Lung (tissue), 11 donors: ENCODE measurements at regions not wholly inside any gene's neighbourhood (a gene's known extent, or its start where the extent isn't known, plus 50 kb on each side); places are given as distances from the start of the nearest gene placed in this dataset.

ENCODE experiments used
- ATAC-seq: fragments of 200-7000 bp; cut with Tn5 transposase; one replicate; pipeline ENCODE4 v1.9.1; 2020; ENCODE audit warnings: moderate number of reproducible peaks; ENCODE audit not compliant: insufficient read depth, low FRiP score
- DNase-seq, 3 donors: peaks; one replicate each; pipeline ENCODE4 v3.0.0-alpha.2; 2013 to 2017
- H3K27ac ChIP-seq, 2 donors: one replicate each; pipeline ENCODE4 v1.5.1; 2013; ENCODE audit warnings: mild to moderate bottlenecking in 2 of 2, moderate library complexity in 2 of 2, control low read depth in 1 of 2, inconsistent platforms in 1 of 2, low read depth in 1 of 2, low read length in 1 of 2
- H3K27me3 ChIP-seq, 3 donors: one replicate each; pipeline ENCODE4 v1.5.1; 2013; ENCODE audit warnings: low read length in 2 of 3; ENCODE audit not compliant: control insufficient read depth in 3 of 3, insufficient read depth in 3 of 3
- H3K36me3 ChIP-seq, 4 donors: one replicate each; pipeline ENCODE4 v1.5.1; 2013; ENCODE audit warnings: low read length in 4 of 4, mild to moderate bottlenecking in 1 of 4, moderate library complexity in 1 of 4; ENCODE audit not compliant: control insufficient read depth in 4 of 4, insufficient read depth in 4 of 4
- H3K4me1 ChIP-seq, 5 donors: one replicate each; pipeline ENCODE4 v1.5.1; 2013; ENCODE audit warnings: low read length in 5 of 5, mild to moderate bottlenecking in 2 of 5, moderate library complexity in 1 of 5; ENCODE audit not compliant: control insufficient read depth in 5 of 5, insufficient read depth in 5 of 5
- H3K4me3 ChIP-seq: one replicate; pipeline ENCODE4 v1.5.1; 2013; ENCODE audit warnings: mild to moderate bottlenecking, control low read depth, moderate library complexity
- H3K9ac ChIP-seq, 2 donors: one replicate each; pipeline ENCODE4 v1.5.1; 2013; ENCODE audit warnings: low read length in 2 of 2, control low read depth in 1 of 2; ENCODE audit not compliant: insufficient read depth in 1 of 2
- H3K9me3 ChIP-seq, 4 donors: one replicate each; pipeline ENCODE4 v1.5.1; 2013; ENCODE audit warnings: low read length in 3 of 4, mild to moderate bottlenecking in 1 of 4, moderate library complexity in 1 of 4; ENCODE audit not compliant: control insufficient read depth in 4 of 4, insufficient read depth in 3 of 4
- WGBS, 2 donors: extraction: QIAGEN DNeasy Blood & Tissue Kit; methylation state at CpG; one replicate each; pipeline ENCODE4 v1.1.7; 2013; 5-methylcytosine and 5-hydroxymethylcytosine counted together
- TF ChIP-seq, protein P1 (sequence below): IDR thresholded peaks from 2 replicates; pipeline ENCODE4 v1.5.1; 2012; ENCODE audit warnings: mild to moderate bottlenecking; ENCODE audit errors: control extremely low read depth, extremely low read depth
- donor health status: control.
- donor health status: control.
- donor health status: Bipolar disorder and iron deficiency.
- donor health status: healthy.
- donor health status: DM: yes; HTN: yes; CAD: no.

DNA sequence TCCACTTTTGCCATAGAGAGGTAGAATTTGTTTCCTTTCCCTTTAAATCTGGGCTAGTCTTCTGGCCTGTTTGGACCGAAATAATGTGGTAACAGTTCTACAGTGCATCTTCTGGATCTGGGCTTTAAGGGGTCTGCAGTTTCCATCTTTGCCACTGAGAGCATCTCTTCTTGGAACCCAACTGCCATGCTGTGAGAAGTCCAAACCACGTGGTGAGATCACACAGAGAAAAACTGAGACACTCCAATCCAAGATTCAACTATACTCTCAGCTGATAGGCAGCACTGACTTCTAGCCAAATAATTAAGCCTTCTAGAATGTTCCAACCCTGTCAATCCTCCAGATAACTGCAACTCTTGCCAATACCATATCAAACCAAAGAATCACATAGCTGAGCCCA is 261.1 kb downstream of the INSIG2 start:
- Histone ChIP-seq H3K36me3 (no peaks in the 10 kb centered on the region), H3K4me3 (no peak overlapping the region), H3K27me3 (no peaks in the 10 kb centered on the region), H3K4me1 (no peaks in the 10 kb centered on the region), H3K9me3 (peaks cover 0 to 2% (median 0%) of the 10 kb centered on the region in 4 donors), H3K9ac (no peak overlapping the region), H3K27ac (no peak overlapping the region)
- WGBS, 2 donors: 80 to 81% methylated on average over 2 of the region's 2 CpGs
- TF ChIP-seq, protein P1, sequence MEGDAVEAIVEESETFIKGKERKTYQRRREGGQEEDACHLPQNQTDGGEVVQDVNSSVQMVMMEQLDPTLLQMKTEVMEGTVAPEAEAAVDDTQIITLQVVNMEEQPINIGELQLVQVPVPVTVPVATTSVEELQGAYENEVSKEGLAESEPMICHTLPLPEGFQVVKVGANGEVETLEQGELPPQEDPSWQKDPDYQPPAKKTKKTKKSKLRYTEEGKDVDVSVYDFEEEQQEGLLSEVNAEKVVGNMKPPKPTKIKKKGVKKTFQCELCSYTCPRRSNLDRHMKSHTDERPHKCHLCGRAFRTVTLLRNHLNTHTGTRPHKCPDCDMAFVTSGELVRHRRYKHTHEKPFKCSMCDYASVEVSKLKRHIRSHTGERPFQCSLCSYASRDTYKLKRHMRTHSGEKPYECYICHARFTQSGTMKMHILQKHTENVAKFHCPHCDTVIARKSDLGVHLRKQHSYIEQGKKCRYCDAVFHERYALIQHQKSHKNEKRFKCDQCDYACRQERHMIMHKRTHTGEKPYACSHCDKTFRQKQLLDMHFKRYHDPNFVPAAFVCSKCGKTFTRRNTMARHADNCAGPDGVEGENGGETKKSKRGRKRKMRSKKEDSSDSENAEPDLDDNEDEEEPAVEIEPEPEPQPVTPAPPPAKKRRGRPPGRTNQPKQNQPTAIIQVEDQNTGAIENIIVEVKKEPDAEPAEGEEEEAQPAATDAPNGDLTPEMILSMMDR: no peak
- ATAC-seq: no peak
- DNase-seq: no peak

DNA sequence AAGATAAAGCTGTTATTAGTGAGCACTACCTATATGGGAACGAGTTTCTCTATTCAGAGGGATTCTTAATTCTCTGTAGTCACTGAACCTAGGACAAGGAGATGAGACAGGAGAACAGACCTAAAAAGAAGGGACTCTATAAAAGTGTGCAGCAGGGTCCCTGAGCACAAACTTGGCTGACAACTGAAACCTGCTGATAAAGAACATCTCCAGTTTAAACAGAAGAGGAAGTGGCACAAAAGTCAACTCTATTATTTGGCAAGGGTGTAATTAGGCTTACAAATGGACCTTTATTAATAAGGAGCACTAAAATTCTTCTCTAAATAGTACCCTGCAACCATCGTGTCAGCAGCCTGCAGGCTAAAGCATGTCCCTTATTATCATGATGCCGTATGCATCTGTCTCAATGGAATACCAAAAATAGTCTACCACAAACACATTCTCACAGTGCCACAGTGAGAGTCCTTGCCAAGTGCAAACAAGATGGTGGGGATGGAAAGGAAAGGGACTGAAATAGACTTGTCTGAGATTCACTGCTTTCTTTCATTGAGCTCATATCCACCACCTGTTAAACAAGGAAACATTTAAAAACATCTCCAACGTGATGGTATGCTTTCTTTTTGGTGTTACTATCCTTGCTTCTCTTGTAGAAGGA is 260.2 kb downstream of the INSIG2 start:
- Histone ChIP-seq H3K36me3 (no peaks in the 10 kb centered on the region), H3K9ac (no peak overlapping the region), H3K9me3 (peaks cover 0 to 2% (median 0%) of the 10 kb centered on the region in 4 donors), H3K27me3 (no peaks in the 10 kb centered on the region), H3K4me3 (no peak overlapping the region), H3K27ac (no peak overlapping the region), H3K4me1 (no peaks in the 10 kb centered on the region)
- TF ChIP-seq, protein P1: no peak
- ATAC-seq: no peak
- DNase-seq: no peak
- WGBS, 2 donors: 65 to 78% methylated on average over 4 of the region's 4 CpGs

DNA sequence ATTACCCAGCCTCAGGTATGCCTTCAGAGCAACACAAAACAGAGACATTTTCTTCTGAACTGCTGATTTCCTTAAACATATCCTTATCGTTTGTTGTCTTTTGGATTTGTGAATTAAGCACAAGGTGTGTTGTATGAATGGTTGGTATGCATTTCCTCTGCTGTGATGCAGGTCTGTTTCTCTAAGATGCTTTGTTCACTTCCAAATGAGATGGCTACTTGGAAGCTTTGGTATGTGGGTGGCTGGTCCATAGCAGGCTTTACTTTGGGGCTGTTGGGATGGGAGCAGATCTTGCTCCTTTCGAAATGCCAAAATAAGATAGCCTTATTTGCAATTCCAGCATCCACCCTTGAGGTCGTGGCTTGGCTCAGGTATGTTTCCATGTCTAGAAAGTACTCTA is 257.2 kb downstream of the INSIG2 start:
- Histone ChIP-seq H3K4me1 (no peaks in the 10 kb centered on the region), H3K27me3 (no peaks in the 10 kb centered on the region), H3K9me3 (peaks cover 0 to 2% (median 0%) of the 10 kb centered on the region in 4 donors), H3K36me3 (no peaks in the 10 kb centered on the region), H3K9ac (no peak overlapping the region), H3K27ac (no peak overlapping the region), H3K4me3 (no peak overlapping the region)
- no peak for ATAC-seq
- 62 to 66% methylated on average over 3 of the region's 3 CpGs for WGBS, 2 donors
- DNase-seq: no peak
- TF ChIP-seq, protein P1: no peak

DNA sequence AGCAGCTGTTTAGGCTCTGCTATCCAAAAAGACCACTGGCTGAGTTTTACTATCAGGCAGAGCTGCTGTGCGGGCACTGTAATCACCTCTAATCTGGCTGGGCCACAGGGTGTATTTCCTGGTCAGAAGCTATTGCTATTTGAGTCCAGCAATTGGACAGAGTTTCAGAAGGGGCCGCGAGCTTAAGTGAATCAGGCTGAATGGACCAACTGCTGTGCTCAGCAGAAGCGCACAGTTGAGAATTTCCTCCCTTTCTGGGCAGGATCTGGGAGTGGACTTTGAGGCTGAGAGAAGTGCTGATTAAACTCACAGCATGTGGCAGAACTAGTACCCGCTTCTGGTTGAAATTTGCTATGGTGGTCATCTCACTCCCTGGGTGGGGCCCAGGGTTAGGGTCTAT is 251.8 kb downstream of the INSIG2 start:
- Histone ChIP-seq H3K27ac (no peak overlapping the region), H3K4me1 (no peaks in the 10 kb centered on the region), H3K36me3 (no peaks in the 10 kb centered on the region), H3K9me3 (peaks cover 0 to 6% (median 1%) of the 10 kb centered on the region in 4 donors), H3K27me3 (no peaks in the 10 kb centered on the region), H3K4me3 (no peak overlapping the region), H3K9ac (no peak overlapping the region)
- DNase-seq: no peak
- ATAC-seq: no peak
- 83 to 87% methylated on average over 5 of the region's 5 CpGs for WGBS, 2 donors
- TF ChIP-seq, protein P1: no peak
